NCI-H146 treated with DMSO at 0.1 percent for 48 hours (cell line): ENCODE measurements at regions not wholly inside any gene's neighbourhood (a gene's known extent, or its start where the extent isn't known, plus 50 kb on each side); places are given as distances from the start of the nearest gene placed in this dataset.
"Not testable (repeated sequence)": the region's sequence is repeated elsewhere in the genome, so short reads cannot be mapped to it uniquely, and the experiment has no call there.

Experiments used
- DNase-seq: peaks from one replicate; lab custom pipeline; 2025; ENCODE audit not compliant: unreplicated experiment; lab: John Stamatoyannopoulos, UW

GRCh38 chr15:23846218-23846617 is 159.1 kb upstream of the NDN start:
- DNase-seq, result no peak

GRCh38 chr15:23850666-23851065 is 163.6 kb upstream of the NDN start:
- DNase-seq, result no peak

- no peak for DNase-seq
Measured at GRCh38 chr15:23851921-23852320, 164.8 kb upstream of the NDN start.

GRCh38 chr15:23853286-23853685 is 166.2 kb upstream of the NDN start:
- DNase-seq, result no peak

- no peak for DNase-seq
Measured at GRCh38 chr15:23854203-23854911, 167.3 kb upstream of the NDN start.

- no peak for DNase-seq
Measured at GRCh38 chr15:23854912-23855659, 168.0 kb upstream of the NDN start.

GRCh38 chr15:23855947-23856346 is 168.8 kb upstream of the NDN start:
- no peak for DNase-seq

GRCh38 chr15:23857028-23857641 is 170.0 kb upstream of the NDN start:
- no peak for DNase-seq

- no peak for DNase-seq
Measured at GRCh38 chr15:23859008-23859407, 171.9 kb upstream of the NDN start.

- DNase-seq, result no peak
Measured at GRCh38 chr15:23860290-23861245, 173.5 kb upstream of the NDN start.

GRCh38 chr15:23866832-23867231 is 179.7 kb upstream of the NDN start:
- no peak for DNase-seq

GRCh38 chr15:23869396-23869795 is 182.3 kb upstream of the NDN start:
- DNase-seq, result no peak

GRCh38 chr15:23873613-23874012 is 186.5 kb upstream of the NDN start:
- not testable (repeated sequence) for DNase-seq

- DNase-seq, result peak; percentile 4
Measured at GRCh38 chr15:23877502-23878412, 190.7 kb upstream of the NDN start.

- DNase-seq, result no peak
Measured at GRCh38 chr15:23881291-23881690, 194.2 kb upstream of the NDN start.

GRCh38 chr15:23890218-23890617 is 203.1 kb upstream of the NDN start:
- no peak for DNase-seq

- DNase-seq, result no peak
Measured at GRCh38 chr15:23897091-23897490, 210.0 kb upstream of the NDN start.

- no peak for DNase-seq
Measured at GRCh38 chr15:23897531-23897930, 210.4 kb upstream of the NDN start.

- DNase-seq, result no peak
Measured at GRCh38 chr15:23910030-23910429, 222.9 kb upstream of the NDN start.

GRCh38 chr15:23912191-23912590 is 225.1 kb upstream of the NDN start:
- DNase-seq, result no peak
